ENCODE measurements at regions not wholly inside any gene's neighbourhood (a gene's known extent, or its start where the extent isn't known, plus 50 kb on each side); places are given as distances from the start of the nearest gene placed in this dataset.

- H3K27ac ChIP-seq (ENCODE audit: low read depth in 1 of 2, low read length in 2 of 2), result no peak overlapping the region
- DNase-seq (no peak), ATAC-seq (ENCODE audit: poor library complexity) (no peak)
- Mint-ChIP-seq H3K27me3 (no peaks in the 10 kb centered on the region), H3K4me3 (no peak overlapping the region), H3K4me1 (ENCODE audit: low read depth) (no peaks in the 10 kb centered on the region), H3K9me3 (peaks cover 9% of the 10 kb centered on the region), H3K36me3 (ENCODE audit: low read depth) (no peaks in the 10 kb centered on the region), H3K27ac (no peak overlapping the region)
- POLR2A ChIA-PET, result no interaction called here
- no peak overlapping the region for H3K4me3 ChIP-seq (ENCODE audit: low read length)
- CTCF ChIA-PET, result no interaction called here
- H3K9me3 ChIP-seq (ENCODE audit: control insufficient read depth in 1 of 2, insufficient read depth in 1 of 2, low read length in 2 of 2), result no peaks in the 10 kb centered on the region
- no peak for TF ChIP-seq CTCF (IDR thresholded peaks at IDR 0.05)
- no peaks in the 10 kb centered on the region for H3K36me3 ChIP-seq (ENCODE audit: insufficient read depth, low read length)
- no peaks in the 10 kb centered on the region for H3K4me1 ChIP-seq (ENCODE audit: insufficient read depth, low read length)
- intact Hi-C loops (cut with DNase I, micrococcal nuclease), result no loop called here
- no peaks in the 10 kb centered on the region for H3K27me3 ChIP-seq (ENCODE audit: control insufficient read depth in 1 of 2, insufficient read depth in 2 of 2, low read length in 2 of 2)
Measured at GRCh38 chr7:125966278-125967048, 1036.8 kb upstream of the POT1 start.

GRCh38 chr7:125934955-125935354 lies 1005.3 kb upstream of the POT1 start:
- no peak for TF ChIP-seq CTCF (IDR thresholded peaks at IDR 0.05)
- Mint-ChIP-seq H3K36me3 (ENCODE audit: low read depth) (no peaks in the 10 kb centered on the region), H3K4me3 (no peak overlapping the region), H3K27me3 (no peaks in the 10 kb centered on the region), H3K27ac (no peak overlapping the region), H3K9me3 (peaks cover 2% of the 10 kb centered on the region), H3K4me1 (ENCODE audit: low read depth) (no peaks in the 10 kb centered on the region)
- intact Hi-C loops (cut with DNase I, micrococcal nuclease), result no loop called here
- Histone ChIP-seq H3K9me3 (ENCODE audit: control insufficient read depth in 1 of 2, insufficient read depth in 1 of 2, low read length in 2 of 2) (peaks cover 0 to 2% of the 10 kb centered on the region in 2 experiments), H3K27ac (ENCODE audit: low read depth in 1 of 2, low read length in 2 of 2) (no peak overlapping the region), H3K4me3 (ENCODE audit: low read length) (no peak overlapping the region), H3K36me3 (ENCODE audit: insufficient read depth, low read length) (no peaks in the 10 kb centered on the region), H3K27me3 (ENCODE audit: control insufficient read depth in 1 of 2, insufficient read depth in 2 of 2, low read length in 2 of 2) (no peaks in the 10 kb centered on the region), H3K4me1 (ENCODE audit: insufficient read depth, low read length) (no peaks in the 10 kb centered on the region)
- DNase-seq (no peak), ATAC-seq (ENCODE audit: poor library complexity) (no peak)
- POLR2A ChIA-PET, result no interaction called here
- CTCF ChIA-PET, result no interaction called here

GRCh38 chr7:125934539-125934938 lies 1004.9 kb upstream of the POT1 start:
- no peaks in the 10 kb centered on the region for H3K27me3 ChIP-seq (ENCODE audit: control insufficient read depth in 1 of 2, insufficient read depth in 2 of 2, low read length in 2 of 2)
- Mint-ChIP-seq H3K4me3 (no peak overlapping the region), H3K27ac (no peak overlapping the region), H3K4me1 (ENCODE audit: low read depth) (no peaks in the 10 kb centered on the region), H3K36me3 (ENCODE audit: low read depth) (no peaks in the 10 kb centered on the region), H3K9me3 (peaks cover 2% of the 10 kb centered on the region), H3K27me3 (no peaks in the 10 kb centered on the region)
- no peak overlapping the region for H3K27ac ChIP-seq (ENCODE audit: low read depth in 1 of 2, low read length in 2 of 2)
- intact Hi-C loops (cut with DNase I, micrococcal nuclease), result no loop called here
- H3K4me3 ChIP-seq (ENCODE audit: low read length), result no peak overlapping the region
- ATAC-seq (ENCODE audit: poor library complexity), result no peak
- H3K4me1 ChIP-seq (ENCODE audit: insufficient read depth, low read length), result no peaks in the 10 kb centered on the region
- ChIA-PET CTCF (no interaction called here), POLR2A (no interaction called here)
- TF ChIP-seq CTCF (IDR thresholded peaks at IDR 0.05), result no peak
- H3K9me3 ChIP-seq (ENCODE audit: control insufficient read depth in 1 of 2, insufficient read depth in 1 of 2, low read length in 2 of 2), result peaks cover 0 to 3% of the 10 kb centered on the region in 2 experiments
- no peak for DNase-seq
- no peaks in the 10 kb centered on the region for H3K36me3 ChIP-seq (ENCODE audit: insufficient read depth, low read length)

All from CD4-positive, alpha-beta T cell (primary cell).